ENCODE measurements at regions not wholly inside any gene's neighbourhood (a gene's known extent, or its start where the extent isn't known, plus 50 kb on each side); places are given as distances from the start of the nearest gene placed in this dataset.

- TF ChIP-seq CTCF (IDR thresholded peaks at IDR 0.05) (no peak), EZH2 (IDR thresholded peaks at IDR 0.05; ENCODE audit: borderline replicate concordance, insufficient read depth, low read depth, low read length, poor library complexity, severe bottlenecking) (no peak)
Measured at GRCh38 chr5:93893075-93893474, 151.7 kb upstream of the POU5F2 start.

Measured in B cell (primary cell).